ENCODE measurements at regions not wholly inside any gene's neighbourhood (a gene's known extent, or its start where the extent isn't known, plus 50 kb on each side); places are given as distances from the start of the nearest gene placed in this dataset.

DNA sequence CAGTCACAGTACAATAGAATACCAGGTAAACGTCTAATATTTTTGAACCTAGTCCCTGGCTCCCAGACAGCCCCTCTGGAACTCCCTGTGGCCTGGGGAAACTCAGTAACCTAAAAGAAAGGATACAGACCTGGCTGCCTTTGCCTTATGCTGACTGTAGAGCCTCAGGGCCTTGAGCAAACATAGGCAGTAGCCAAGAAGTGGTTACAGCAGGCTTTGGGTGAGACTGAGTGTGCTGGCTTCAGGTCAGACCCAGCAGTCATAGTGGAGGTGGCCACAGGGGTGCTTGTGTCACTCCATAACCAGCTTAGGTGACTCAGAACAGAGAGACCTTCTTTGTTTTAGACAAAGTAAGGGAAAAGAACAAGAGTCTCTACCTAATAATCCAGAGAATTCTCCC, 141.8 kb upstream of the PRDX4 start:
- no peak for DNase-seq (ENCODE audit: low spot score)

DNA sequence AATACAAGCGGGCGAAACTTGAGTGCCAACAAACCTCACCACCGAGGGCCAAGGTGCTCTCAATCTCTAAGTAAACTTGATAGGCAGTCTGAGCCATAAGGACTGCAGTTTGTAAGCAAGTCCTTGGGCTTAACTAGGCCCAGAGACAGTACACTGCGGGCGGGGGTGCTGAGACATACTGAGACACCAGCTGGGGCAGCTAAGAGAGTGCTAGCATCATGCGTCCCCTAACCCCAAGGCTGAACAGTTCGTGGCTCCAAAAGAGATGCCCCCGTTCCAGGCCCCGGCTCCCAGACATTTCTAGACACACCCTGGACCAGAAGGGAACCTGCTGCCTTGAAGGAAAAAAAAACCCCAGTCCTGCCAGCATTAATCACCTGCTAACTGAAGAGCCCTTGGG, 126.8 kb upstream of the PRDX4 start:
- no peak for DNase-seq (ENCODE audit: low spot score)

DNA sequence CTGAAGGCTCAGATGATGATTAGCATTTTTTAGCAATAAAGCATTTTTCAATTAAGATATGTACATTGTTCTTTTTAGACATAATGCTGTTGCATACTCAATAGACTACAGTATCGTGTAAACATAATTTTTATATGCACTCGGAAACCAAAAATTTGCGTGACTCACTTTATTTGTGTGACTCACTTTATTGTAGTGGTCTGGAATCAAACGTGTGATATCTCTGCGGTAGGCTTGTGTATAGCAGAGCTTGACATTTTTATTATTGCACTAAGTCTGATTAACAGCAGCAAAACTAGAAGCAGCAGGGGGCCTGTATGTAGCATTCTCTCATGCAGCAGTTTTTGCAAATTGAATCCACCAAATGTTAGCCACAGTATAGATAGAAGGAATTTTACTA, 119.1 kb upstream of the PRDX4 start:
- DNase-seq (ENCODE audit: low spot score): peak; percentile 8

DNA sequence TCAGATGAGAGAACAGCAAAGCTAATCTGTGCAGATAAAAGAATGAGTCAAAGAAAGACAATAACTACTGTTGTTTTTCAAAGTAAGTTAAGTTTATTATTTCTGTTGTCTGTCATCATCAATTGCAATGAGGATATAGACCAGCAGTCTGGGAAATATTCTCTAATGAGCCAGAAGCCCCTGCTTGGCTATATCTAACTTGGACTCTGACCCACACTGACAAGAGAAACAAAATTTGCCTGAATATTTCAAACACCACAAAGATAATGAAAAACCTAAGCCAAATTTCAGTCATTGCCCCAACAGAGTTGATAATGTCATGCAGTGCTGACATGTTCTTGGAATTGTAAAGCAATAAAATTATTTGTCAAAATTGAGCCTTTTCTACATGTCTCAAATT, 115.0 kb upstream of the PRDX4 start:
- DNase-seq (ENCODE audit: low spot score): no peak

DNA sequence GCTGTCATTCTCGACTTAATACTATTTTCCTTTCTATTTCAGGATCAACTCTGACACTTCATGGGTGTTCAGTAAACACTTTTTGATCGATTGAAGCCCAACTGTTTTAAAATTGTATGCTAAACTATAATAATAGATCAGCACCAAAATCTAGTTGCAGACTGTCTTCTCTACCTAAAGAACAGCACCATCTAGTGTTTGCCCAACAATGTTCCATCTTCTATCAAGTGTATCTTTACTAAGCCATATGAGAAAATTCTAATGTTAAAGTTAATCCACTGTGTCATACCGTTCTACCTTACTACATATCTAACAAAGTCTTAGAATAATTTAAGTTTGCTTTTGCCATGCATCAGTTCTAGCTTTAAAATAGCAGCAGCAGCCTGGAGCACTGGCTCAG, 113.0 kb upstream of the PRDX4 start:
- peak; percentile 52 for DNase-seq (ENCODE audit: low spot score)

DNA sequence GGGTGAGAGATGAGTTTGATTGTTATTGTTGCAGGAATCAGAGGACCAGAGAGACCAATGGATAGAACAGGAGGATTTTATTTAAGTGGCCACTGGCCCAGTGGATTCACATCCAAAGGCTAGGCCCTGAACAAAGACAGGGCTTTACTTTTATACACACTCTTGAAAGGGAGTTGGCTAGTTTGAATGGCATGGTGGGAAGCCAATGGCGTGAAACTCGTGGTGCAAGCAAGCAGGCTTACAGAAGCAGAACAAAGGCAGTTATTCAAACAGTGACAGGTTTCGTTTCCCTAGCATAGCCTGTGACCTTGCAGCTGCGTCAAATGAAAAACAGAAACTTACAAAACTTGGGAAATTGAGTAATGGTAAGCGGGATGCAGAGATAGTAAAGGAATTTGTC, 110.2 kb upstream of the PRDX4 start:
- no peak for DNase-seq (ENCODE audit: low spot score)

DNA sequence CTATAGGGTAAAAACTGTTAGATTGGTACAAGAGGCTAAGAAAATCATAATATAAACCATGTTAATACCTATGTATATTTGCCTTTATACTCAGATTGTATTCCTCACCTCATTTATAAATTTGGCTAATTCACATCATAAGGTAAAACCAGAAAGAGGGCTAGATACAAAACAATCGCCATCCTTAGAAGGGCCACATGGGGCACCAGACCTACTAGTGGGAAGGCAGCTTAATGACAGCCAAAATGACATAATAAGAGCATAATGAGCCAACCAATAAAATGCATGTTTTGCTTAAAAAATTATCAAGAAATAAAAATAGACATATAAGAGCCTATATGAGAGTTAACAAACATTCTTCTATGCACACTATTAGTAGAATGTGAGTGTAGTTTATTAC, 107.3 kb upstream of the PRDX4 start:
- no peak for DNase-seq (ENCODE audit: low spot score)

DNA sequence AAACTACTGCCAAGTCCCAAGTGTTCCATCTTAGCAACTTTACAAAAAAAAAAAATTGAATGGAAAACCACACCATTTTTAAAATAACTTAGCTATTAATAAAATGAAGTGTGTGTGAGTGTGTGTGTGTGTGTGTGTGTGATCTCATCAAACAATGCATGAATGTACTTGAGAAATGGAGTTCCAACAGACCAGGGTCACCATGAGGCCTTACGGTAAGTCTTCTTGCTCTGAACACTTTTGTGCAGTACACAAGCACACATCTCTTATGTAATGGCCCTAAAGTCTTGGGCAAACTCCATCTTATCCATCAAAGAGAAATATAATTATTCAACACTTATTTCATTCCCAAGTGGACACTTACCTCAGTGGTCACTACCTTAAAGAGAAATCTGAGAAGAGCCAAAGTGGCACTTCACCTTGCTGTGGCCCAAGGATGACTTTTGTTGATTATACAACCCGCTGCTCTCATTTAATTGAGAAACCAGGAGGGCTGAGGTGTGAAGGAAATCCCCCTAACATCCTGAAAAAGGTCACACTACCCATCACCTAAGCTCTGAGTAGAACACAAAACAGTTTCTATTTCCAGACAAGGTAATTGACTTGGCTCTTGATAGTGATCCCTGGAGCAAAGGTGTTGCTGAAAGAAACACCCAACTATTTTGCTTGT, 96.5 kb upstream of the PRDX4 start:
- DNase-seq (ENCODE audit: low spot score): no peak

DNA sequence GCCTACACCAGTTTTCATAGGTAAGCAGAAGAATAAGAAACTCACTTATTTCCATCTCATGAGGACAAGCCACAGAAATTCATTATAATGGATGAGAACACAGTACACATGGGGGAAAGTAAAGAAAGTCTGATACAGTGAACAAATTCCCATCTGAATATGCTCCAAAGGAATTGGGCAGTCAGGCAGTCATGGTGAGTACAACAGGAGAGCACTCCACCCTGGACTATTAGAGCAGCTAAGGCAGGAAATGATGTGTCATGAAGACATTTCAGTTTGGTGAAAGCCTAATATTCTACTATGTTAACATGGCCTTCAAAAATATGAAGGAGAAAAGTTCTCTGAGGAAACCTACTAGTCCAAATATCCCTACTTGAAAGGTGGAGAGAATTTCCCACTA, 92.0 kb upstream of the PRDX4 start:
- no peak for DNase-seq (ENCODE audit: low spot score)

DNA sequence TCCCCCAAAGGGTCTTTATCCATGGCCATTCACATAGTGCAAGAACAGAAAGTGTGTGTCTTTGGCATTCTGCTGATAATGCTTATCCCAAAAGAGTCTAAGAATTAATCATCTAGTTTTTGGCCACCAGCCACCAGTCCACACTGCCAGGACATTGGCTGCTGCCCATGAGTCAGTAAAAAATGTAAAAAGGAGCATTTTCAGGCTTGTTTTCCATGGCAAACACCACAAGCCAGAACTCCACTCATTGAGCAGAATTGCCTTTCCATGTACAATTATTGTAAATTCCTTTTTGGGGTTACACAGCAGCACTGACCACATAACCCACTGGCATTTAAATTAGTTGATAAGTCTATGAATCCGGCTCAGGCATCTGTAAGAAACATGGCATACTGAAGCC, 89.2 kb upstream of the PRDX4 start:
- no peak for DNase-seq (ENCODE audit: low spot score)

DNA sequence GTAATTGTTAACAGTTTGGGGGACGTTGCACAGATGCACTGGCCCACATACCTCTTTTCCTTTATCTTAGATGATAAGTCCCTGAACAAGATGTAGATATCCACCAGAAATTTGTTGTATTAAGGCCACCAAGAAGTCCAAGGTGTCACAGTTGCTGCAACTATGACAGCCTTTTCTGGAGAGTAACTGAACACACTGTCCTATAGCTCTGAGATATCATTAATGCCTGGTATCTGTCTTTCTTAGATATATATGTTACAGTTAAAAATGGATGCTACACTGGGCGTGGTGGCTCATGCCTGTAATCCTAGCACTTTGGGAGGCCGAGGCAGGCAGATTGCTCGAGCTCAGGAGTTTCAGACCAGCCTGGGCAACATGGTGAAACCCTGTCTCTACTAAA, 77.8 kb upstream of the PRDX4 start:
- no peak for DNase-seq (ENCODE audit: low spot score)

DNA sequence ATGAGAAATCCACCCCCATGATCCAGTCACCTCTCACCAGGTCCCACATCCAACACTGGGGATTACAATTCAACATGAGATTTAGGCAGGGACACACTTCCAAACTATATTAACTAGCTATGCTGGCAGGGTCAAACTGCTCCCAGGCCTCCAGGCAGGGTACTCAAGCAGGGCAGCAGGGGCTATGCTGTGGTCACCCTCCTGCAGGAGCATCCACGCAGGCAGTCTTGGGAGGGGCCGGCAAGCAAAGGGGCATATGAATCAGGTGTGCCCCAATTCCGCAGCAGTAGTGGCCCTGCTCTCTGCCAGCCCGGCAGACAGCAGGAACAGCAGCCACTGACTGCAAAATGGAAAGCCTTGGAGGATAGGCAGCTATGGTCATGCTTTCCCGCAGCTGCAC, 74.6 kb upstream of the PRDX4 start:
- no peak for DNase-seq (ENCODE audit: low spot score)

DNA sequence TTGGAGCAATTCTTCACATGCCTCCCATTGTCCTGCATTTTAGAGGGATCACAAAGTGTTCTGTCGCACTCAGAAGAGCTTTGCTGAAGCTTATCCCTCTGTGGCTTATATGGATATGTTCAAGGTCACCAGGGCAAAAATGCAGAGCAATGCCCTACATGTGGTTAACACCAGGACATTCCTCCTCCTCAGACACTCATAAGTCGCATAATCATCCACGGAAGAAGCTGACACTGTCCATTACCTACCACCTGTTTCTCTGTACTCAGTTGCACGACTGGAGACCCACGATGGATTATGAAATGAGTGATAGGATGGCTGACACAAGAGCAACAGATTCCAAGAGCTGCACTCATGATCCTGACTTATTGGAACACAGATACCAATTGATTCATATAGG, 68.7 kb upstream of the PRDX4 start:
- DNase-seq (ENCODE audit: low spot score): no peak

DNA sequence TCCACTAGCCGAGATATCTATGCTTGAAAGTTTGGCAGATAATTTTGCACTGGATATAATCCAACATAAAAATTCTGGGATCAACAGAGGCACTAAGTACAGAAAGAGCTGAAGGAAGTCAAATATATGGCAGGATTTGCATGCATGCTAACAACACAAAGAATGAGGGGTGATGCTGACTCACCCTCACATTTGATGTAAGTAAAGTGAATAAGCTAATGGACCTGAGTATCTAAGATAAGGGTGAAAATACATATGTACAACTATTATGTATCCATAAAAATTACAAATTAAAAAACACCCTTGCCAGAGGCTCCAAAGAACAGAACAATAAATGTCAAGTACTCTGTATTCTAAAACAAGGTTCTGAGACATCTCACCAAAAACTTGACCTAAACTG, 63.8 kb upstream of the PRDX4 start:
- DNase-seq (ENCODE audit: low spot score): no peak

DNA sequence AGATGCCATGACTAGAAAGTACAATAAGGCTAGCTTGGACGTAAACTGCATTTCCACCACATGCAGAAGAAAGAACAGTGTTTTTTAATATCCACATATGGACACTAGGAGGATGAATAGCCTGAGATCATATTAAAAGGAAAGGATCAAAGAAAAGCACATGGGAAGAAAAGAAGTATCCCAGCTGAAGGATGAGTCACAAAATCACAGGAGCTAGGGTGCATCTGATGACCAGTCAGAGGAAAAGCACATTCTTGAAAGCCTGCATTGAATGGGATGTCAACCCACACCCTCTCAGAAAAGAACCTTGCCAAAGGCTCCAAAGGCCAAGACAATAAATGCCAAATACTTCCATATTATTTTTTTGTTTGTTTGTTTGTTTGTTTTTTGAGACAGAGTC, 56.8 kb upstream of the PRDX4 start:
- DNase-seq (ENCODE audit: low spot score): no peak

DNA sequence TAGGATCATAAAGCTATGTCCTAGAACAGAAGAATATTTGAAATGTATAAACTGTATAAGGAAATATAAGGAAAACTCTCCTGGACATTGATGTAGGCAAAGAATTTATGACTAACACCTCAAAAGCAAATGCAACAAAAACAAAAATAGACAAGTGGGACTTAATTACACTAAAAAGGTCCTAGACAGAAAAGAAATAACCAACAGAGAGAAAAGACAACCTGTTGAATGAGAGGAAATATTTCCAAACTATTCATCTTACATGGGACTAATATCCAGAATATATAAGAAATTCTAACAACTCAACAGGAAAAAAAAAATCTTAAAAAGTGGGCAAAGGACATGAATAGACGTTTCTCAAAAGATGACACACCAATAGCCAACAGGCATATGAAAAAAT, 54.4 kb upstream of the PRDX4 start:
- DNase-seq (ENCODE audit: low spot score): no peak

DNA sequence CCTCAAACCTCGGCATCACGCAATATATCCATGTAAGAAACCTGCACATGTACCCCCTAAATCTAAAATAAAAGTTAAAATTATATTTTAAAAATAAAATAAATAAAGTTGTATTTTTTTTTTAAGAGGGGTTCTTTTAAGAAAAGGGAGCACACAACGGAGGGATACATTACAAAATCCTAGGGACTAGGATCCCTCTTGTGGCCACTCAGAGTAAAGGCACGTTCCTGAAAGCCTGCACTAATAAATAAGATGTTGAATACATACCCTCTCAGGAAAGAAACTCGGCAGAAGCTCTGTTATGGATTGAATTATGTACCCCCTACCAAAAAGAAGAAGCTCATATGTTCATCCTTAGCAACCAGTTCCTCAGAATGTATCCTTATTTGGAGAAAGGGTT, 50.9 kb upstream of the PRDX4 start:
- peak; percentile 17 for DNase-seq (ENCODE audit: low spot score)

Data from HT-29 (cell line).